ENCODE measurements at regions not wholly inside any gene's neighbourhood (a gene's known extent, or its start where the extent isn't known, plus 50 kb on each side); places are given as distances from the start of the nearest gene placed in this dataset.

GRCh38 chr20:10982692-10983091 is 308.9 kb upstream of the JAG1 start:
- TF ChIP-seq, protein P1, sequence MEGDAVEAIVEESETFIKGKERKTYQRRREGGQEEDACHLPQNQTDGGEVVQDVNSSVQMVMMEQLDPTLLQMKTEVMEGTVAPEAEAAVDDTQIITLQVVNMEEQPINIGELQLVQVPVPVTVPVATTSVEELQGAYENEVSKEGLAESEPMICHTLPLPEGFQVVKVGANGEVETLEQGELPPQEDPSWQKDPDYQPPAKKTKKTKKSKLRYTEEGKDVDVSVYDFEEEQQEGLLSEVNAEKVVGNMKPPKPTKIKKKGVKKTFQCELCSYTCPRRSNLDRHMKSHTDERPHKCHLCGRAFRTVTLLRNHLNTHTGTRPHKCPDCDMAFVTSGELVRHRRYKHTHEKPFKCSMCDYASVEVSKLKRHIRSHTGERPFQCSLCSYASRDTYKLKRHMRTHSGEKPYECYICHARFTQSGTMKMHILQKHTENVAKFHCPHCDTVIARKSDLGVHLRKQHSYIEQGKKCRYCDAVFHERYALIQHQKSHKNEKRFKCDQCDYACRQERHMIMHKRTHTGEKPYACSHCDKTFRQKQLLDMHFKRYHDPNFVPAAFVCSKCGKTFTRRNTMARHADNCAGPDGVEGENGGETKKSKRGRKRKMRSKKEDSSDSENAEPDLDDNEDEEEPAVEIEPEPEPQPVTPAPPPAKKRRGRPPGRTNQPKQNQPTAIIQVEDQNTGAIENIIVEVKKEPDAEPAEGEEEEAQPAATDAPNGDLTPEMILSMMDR (IDR thresholded peaks at IDR 0.05): no peak
- no peak for TF ChIP-seq POLR2A (IDR thresholded peaks at IDR 0.05)

All from lower leg skin (tissue), 3 donors.